Renal cortex interstitium (tissue), 11 donors: ENCODE measurements at regions not wholly inside any gene's neighbourhood (a gene's known extent, or its start where the extent isn't known, plus 50 kb on each side); places are given as distances from the start of the nearest gene placed in this dataset.

Experiments used
- DNase-seq, 11 donors: peaks; one replicate each; pipeline ENCODE4 v3.0.0-alpha.2; 2013; ENCODE audit warnings: low read depth in 9 of 11, low spot score in 4 of 11; ENCODE audit errors: extremely low read depth in 1 of 11

GRCh38 chr18:55072698-55073097 lies 113.4 kb upstream of the CCDC68 start:
- no peak for DNase-seq

- DNase-seq: no peak
These were observed 112.9 kb upstream of the CCDC68 start for GRCh38 chr18:55072181-55072580.

GRCh38 chr18:55069497-55069896 lies 110.2 kb upstream of the CCDC68 start:
- DNase-seq: no peak

GRCh38 chr18:55064760-55065159 lies 105.5 kb upstream of the CCDC68 start:
- no peak for DNase-seq

GRCh38 chr18:55064073-55064472 lies 104.8 kb upstream of the CCDC68 start:
- DNase-seq: no peak

GRCh38 chr18:55054021-55054990 lies 95.0 kb upstream of the CCDC68 start:
- DNase-seq: no peak

- no peak for DNase-seq
These were observed 89.6 kb upstream of the CCDC68 start for GRCh38 chr18:55048892-55049291.

GRCh38 chr18:55047546-55047945 lies 88.3 kb upstream of the CCDC68 start:
- DNase-seq: no peak

GRCh38 chr18:55041366-55041765 lies 82.1 kb upstream of the CCDC68 start:
- no peak for DNase-seq

- DNase-seq: no peak
These were observed 78.9 kb upstream of the CCDC68 start for GRCh38 chr18:55038162-55038561.

- no peak for DNase-seq
These were observed 75.5 kb upstream of the CCDC68 start for GRCh38 chr18:55034742-55035141.

- DNase-seq: no peak
These were observed 72.7 kb upstream of the CCDC68 start for GRCh38 chr18:55031979-55032378.

GRCh38 chr18:55031576-55031975 lies 72.3 kb upstream of the CCDC68 start:
- DNase-seq: no peak

GRCh38 chr18:55031164-55031563 lies 71.9 kb upstream of the CCDC68 start:
- no peak for DNase-seq

- no peak for DNase-seq
These were observed 65.3 kb upstream of the CCDC68 start for GRCh38 chr18:55024564-55024963.

- DNase-seq: no peak
These were observed 59.3 kb upstream of the CCDC68 start for GRCh38 chr18:55018602-55019001.

- DNase-seq: no peak
These were observed 54.8 kb upstream of the CCDC68 start for GRCh38 chr18:55014095-55014494.

- DNase-seq: no peak
These were observed 54.4 kb upstream of the CCDC68 start for GRCh38 chr18:55013685-55014084.

GRCh38 chr18:55013086-55013485 lies 53.8 kb upstream of the CCDC68 start:
- no peak for DNase-seq

- no peak for DNase-seq
These were observed 52.7 kb upstream of the CCDC68 start for GRCh38 chr18:55012008-55012407.
